Subcutaneous abdominal adipose tissue (tissue), 5 donors: ENCODE measurements at regions not wholly inside any gene's neighbourhood (a gene's known extent, or its start where the extent isn't known, plus 50 kb on each side); places are given as distances from the start of the nearest gene placed in this dataset.
"Not testable (repeated sequence)": the region's sequence is repeated elsewhere in the genome, so short reads cannot be mapped to it uniquely, and the experiment has no call there.

ENCODE experiments used
- H3K27ac ChIP-seq: one replicate; pipeline ENCODE4 v1.7.0; 2013; ENCODE audit warnings: low read depth, mild to moderate bottlenecking, inconsistent platforms, low read length, moderate library complexity
- H3K27me3 ChIP-seq, 5 donors: one replicate each; pipeline ENCODE4 v1.7.0; 2013; ENCODE audit warnings: low read length in 5 of 5, inconsistent platforms in 1 of 5; ENCODE audit not compliant: control insufficient read depth in 5 of 5, insufficient read depth in 4 of 5
- H3K36me3 ChIP-seq, 5 donors: one replicate each; pipeline ENCODE4 v1.7.0; 2013; ENCODE audit warnings: low read length in 5 of 5; ENCODE audit not compliant: control insufficient read depth in 5 of 5, insufficient read depth in 5 of 5
- H3K4me1 ChIP-seq, 5 donors: one replicate each; pipeline ENCODE4 v1.7.0; 2013; ENCODE audit warnings: low read length in 5 of 5, mild to moderate bottlenecking in 3 of 5, moderate library complexity in 1 of 5; ENCODE audit not compliant: control insufficient read depth in 5 of 5, insufficient read depth in 5 of 5
- H3K4me3 ChIP-seq, 5 donors: one replicate each; pipeline ENCODE4 v1.7.0; 2013; ENCODE audit warnings: low read length in 5 of 5, low read depth in 1 of 5
- H3K9ac ChIP-seq, 5 donors: one replicate each; pipeline ENCODE4 v1.7.0; 2013; ENCODE audit warnings: low read length in 5 of 5, mild to moderate bottlenecking in 4 of 5, moderate library complexity in 3 of 5
- H3K9me3 ChIP-seq, 5 donors: one replicate each; pipeline ENCODE4 v1.7.0; 2013; ENCODE audit warnings: low read length in 5 of 5; ENCODE audit not compliant: control insufficient read depth in 5 of 5
- donor health status: healthy.
- donor health status: healthy.
- donor health status: healthy.
- donor health status: healthy.
- donor health status: healthy.

- no peak overlapping the region for H3K9ac ChIP-seq
- H3K36me3 ChIP-seq, result no peaks in the 10 kb centered on the region
- H3K9me3 ChIP-seq, result no peaks in the 10 kb centered on the region
- H3K4me3 ChIP-seq, result no peak overlapping the region
- H3K27ac ChIP-seq, result no peak overlapping the region
- H3K27me3 ChIP-seq, result peaks cover 0 to 3% (median 0%) of the 10 kb centered on the region in 5 donors
- H3K4me1 ChIP-seq, result no peaks in the 10 kb centered on the region
These were observed 59.8 kb upstream of the C5orf63 start for GRCh38 chr5:127133071-127133470.

GRCh38 chr5:127136908-127137307 is 63.6 kb upstream of the C5orf63 start:
- Histone ChIP-seq H3K9ac (no peak overlapping the region), H3K4me1 (no peaks in the 10 kb centered on the region), H3K4me3 (no peak overlapping the region), H3K27me3 (peaks cover 0 to 3% (median 0%) of the 10 kb centered on the region in 5 donors), H3K27ac (no peak overlapping the region), H3K9me3 (no peaks in the 10 kb centered on the region), H3K36me3 (no peaks in the 10 kb centered on the region)

GRCh38 chr5:127143722-127144121 is 70.4 kb upstream of the C5orf63 start:
- H3K9ac ChIP-seq, result no peak overlapping the region
- H3K4me1 ChIP-seq, result no peaks in the 10 kb centered on the region
- H3K9me3 ChIP-seq, result peaks cover 0 to 3% (median 0%) of the 10 kb centered on the region in 5 donors
- no peak overlapping the region for H3K27ac ChIP-seq
- H3K27me3 ChIP-seq, result no peaks in the 10 kb centered on the region
- H3K36me3 ChIP-seq, result no peaks in the 10 kb centered on the region
- no peak overlapping the region for H3K4me3 ChIP-seq

GRCh38 chr5:127153031-127153430 is 79.7 kb upstream of the C5orf63 start:
- Histone ChIP-seq H3K4me3 (no peak overlapping the region), H3K4me1 (no peaks in the 10 kb centered on the region), H3K27ac (no peak overlapping the region), H3K9ac (no peak overlapping the region), H3K36me3 (no peaks in the 10 kb centered on the region), H3K9me3 (peaks cover 0 to 20% (median 5%) of the 10 kb centered on the region in 5 donors), H3K27me3 (no peaks in the 10 kb centered on the region)

- H3K27ac ChIP-seq, result no peak overlapping the region
- H3K9me3 ChIP-seq, result peaks cover 0 to 21% (median 5%) of the 10 kb centered on the region in 5 donors
- H3K36me3 ChIP-seq, result no peaks in the 10 kb centered on the region
- H3K27me3 ChIP-seq, result no peaks in the 10 kb centered on the region
- no peaks in the 10 kb centered on the region for H3K4me1 ChIP-seq
- H3K4me3 ChIP-seq, result no peak overlapping the region
- no peak overlapping the region for H3K9ac ChIP-seq
These were observed 80.2 kb upstream of the C5orf63 start for GRCh38 chr5:127153521-127153920.

GRCh38 chr5:127163750-127164149 is 90.4 kb upstream of the C5orf63 start:
- Histone ChIP-seq H3K27me3 (no peaks in the 10 kb centered on the region), H3K9ac (no peak overlapping the region), H3K4me3 (no peak overlapping the region), H3K27ac (no peak overlapping the region), H3K4me1 (no peaks in the 10 kb centered on the region), H3K36me3 (no peaks in the 10 kb centered on the region), H3K9me3 (no peaks in the 10 kb centered on the region)

- Histone ChIP-seq H3K27ac (no peak overlapping the region), H3K9ac (no peak overlapping the region), H3K36me3 (no peaks in the 10 kb centered on the region), H3K4me1 (no peaks in the 10 kb centered on the region), H3K27me3 (no peaks in the 10 kb centered on the region), H3K9me3 (peaks cover 0 to 8% (median 5%) of the 10 kb centered on the region in 5 donors), H3K4me3 (no peak overlapping the region)
These were observed 97.8 kb upstream of the C5orf63 start for GRCh38 chr5:127170918-127171600.

GRCh38 chr5:127176769-127177168 is 103.5 kb upstream of the C5orf63 start:
- H3K27ac ChIP-seq, result no peak overlapping the region
- no peaks in the 10 kb centered on the region for H3K27me3 ChIP-seq
- no peak overlapping the region for H3K9ac ChIP-seq
- peaks cover 0 to 8% (median 5%) of the 10 kb centered on the region in 5 donors for H3K9me3 ChIP-seq
- H3K36me3 ChIP-seq, result no peaks in the 10 kb centered on the region
- no peaks in the 10 kb centered on the region for H3K4me1 ChIP-seq
- no peak overlapping the region for H3K4me3 ChIP-seq

GRCh38 chr5:127182631-127183030 is 108.0 kb upstream of the MEGF10 start:
- not testable (repeated sequence) for H3K27ac ChIP-seq

GRCh38 chr5:127183332-127183731 is 107.3 kb upstream of the MEGF10 start:
- no peak overlapping the region for H3K4me3 ChIP-seq

More at GRCh38 chr5:127182631-127183030, 108.0 kb upstream of the MEGF10 start:
- H3K27me3 ChIP-seq, H3K36me3 ChIP-seq, H3K9ac ChIP-seq, H3K4me3 ChIP-seq, H3K9me3 ChIP-seq, H3K4me1 ChIP-seq: not testable (repeated sequence)

More at GRCh38 chr5:127183332-127183731, 107.3 kb upstream of the MEGF10 start:
- Histone ChIP-seq H3K27ac (no peak overlapping the region), H3K36me3 (no peaks in the 10 kb centered on the region), H3K27me3 (peaks cover 0 to 3% (median 0%) of the 10 kb centered on the region in 5 donors), H3K9ac (no peak overlapping the region), H3K9me3 (no peaks in the 10 kb centered on the region), H3K4me1 (peaks cover 0 to 6% (median 0%) of the 10 kb centered on the region in 5 donors)
